ENCODE measurements at regions not wholly inside any gene's neighbourhood (a gene's known extent, or its start where the extent isn't known, plus 50 kb on each side); places are given as distances from the start of the nearest gene placed in this dataset.

DNA sequence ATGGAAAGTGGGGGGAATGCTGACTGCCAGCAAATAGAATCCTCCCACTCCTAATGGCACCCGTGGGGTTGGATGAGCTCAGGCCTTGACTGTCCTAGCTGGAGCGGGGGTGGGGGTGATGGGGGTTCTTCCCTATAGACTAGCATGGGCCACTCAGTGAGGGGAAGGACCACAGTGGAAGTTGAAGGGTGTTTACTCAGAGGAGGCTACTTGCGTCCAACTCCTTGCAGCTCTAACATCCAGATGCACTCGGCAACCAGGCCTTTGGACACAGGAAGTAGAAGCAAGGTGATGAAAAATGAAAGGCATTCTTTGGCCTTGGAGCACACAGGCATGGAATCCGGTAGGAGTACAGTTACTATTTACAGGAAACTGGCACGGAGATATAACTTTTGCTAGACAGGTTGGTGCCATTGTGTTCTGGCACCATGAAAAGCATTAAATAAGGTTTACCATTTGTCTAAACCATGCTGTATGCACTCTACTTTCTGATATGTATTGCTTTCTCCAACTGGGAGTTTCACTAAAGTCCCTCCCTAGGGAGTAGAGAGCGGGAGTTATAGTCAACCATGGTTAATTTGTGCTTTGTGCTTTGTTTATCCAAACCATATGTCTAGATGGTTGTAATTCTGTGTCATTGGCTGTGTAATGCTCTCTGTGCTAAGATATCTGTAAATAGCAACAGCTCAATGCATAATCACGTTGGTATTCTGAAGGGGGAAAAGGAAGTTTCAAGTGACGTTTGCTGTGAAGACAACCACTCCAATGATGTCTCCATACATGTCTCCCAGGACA is 125.3 kb downstream of the TSHZ3 start:
- Histone ChIP-seq H3K9ac (ENCODE audit: insufficient read depth, low read length) (peak overlapping the region; percentile 51), H3K9me3 (ENCODE audit: control insufficient read depth, insufficient read depth, low read depth, low read length) (no peaks in the 10 kb centered on the region), H3K27me3 (ENCODE audit: control insufficient read depth, insufficient read depth, low read length) (no peaks in the 10 kb centered on the region), H4K20me1 (ENCODE audit: control insufficient read depth, extremely low read depth, insufficient read depth, low read length) (no peaks in the 10 kb centered on the region), H3K27ac (ENCODE audit: insufficient read depth, low read length) (peak overlapping the region; percentile 97), H3K36me3 (ENCODE audit: control insufficient read depth, insufficient read depth, low read length) (no peaks in the 10 kb centered on the region), H3K79me2 (ENCODE audit: control insufficient read depth, insufficient read depth, low read length) (no peaks in the 10 kb centered on the region), H3K4me1 (ENCODE audit: control insufficient read depth, extremely low read depth, insufficient read depth, low read length) (peaks cover 18% of the 10 kb centered on the region), H2AFZ (ENCODE audit: low read length) (peak overlapping the region; percentile 55), H3K4me2 (ENCODE audit: extremely low read depth, insufficient read depth, low read length) (peak overlapping the region; percentile 65), H3K4me3 (replicated peaks in 1 of 4; ENCODE audit: control extremely low read depth in 1 of 4, insufficient read depth in 1 of 4, low read depth in 3 of 4, low read length in 4 of 4) (peak overlapping the region in 1 of 4 experiments; percentile 17)
- DNase-seq (ENCODE audit: low read depth in 2 of 2) = peak; percentile 92 to 95
- TF ChIP-seq, protein P1, sequence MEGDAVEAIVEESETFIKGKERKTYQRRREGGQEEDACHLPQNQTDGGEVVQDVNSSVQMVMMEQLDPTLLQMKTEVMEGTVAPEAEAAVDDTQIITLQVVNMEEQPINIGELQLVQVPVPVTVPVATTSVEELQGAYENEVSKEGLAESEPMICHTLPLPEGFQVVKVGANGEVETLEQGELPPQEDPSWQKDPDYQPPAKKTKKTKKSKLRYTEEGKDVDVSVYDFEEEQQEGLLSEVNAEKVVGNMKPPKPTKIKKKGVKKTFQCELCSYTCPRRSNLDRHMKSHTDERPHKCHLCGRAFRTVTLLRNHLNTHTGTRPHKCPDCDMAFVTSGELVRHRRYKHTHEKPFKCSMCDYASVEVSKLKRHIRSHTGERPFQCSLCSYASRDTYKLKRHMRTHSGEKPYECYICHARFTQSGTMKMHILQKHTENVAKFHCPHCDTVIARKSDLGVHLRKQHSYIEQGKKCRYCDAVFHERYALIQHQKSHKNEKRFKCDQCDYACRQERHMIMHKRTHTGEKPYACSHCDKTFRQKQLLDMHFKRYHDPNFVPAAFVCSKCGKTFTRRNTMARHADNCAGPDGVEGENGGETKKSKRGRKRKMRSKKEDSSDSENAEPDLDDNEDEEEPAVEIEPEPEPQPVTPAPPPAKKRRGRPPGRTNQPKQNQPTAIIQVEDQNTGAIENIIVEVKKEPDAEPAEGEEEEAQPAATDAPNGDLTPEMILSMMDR (conservative IDR thresholded peaks at IDR 0.05 in 1 of 2, IDR thresholded peaks at IDR 0.05 in 1 of 2; ENCODE audit: low read depth in 1 of 2, low read length in 2 of 2) = no peak
- TF ChIP-seq EZH2 (IDR thresholded peaks at IDR 0.05; ENCODE audit: low read length, missing control alignments) = no peak

GRCh38 chr19:31220540-31220939 is 128.7 kb downstream of the TSHZ3 start:
- no peak overlapping the region for H3K27ac ChIP-seq (ENCODE audit: insufficient read depth, low read length)
- no peak overlapping the region for H3K4me3 ChIP-seq (replicated peaks in 1 of 4; ENCODE audit: control extremely low read depth in 1 of 4, insufficient read depth in 1 of 4, low read depth in 3 of 4, low read length in 4 of 4)
- no peak overlapping the region for H3K9ac ChIP-seq (ENCODE audit: insufficient read depth, low read length)
- no peaks in the 10 kb centered on the region for H3K79me2 ChIP-seq (ENCODE audit: control insufficient read depth, insufficient read depth, low read length)
- H4K20me1 ChIP-seq (ENCODE audit: control insufficient read depth, extremely low read depth, insufficient read depth, low read length) = no peaks in the 10 kb centered on the region
- no peak overlapping the region for H3K4me2 ChIP-seq (ENCODE audit: extremely low read depth, insufficient read depth, low read length)
- peaks cover 18% of the 10 kb centered on the region for H3K4me1 ChIP-seq (ENCODE audit: control insufficient read depth, extremely low read depth, insufficient read depth, low read length)
- no peaks in the 10 kb centered on the region for H3K36me3 ChIP-seq (ENCODE audit: control insufficient read depth, insufficient read depth, low read length)
- DNase-seq (ENCODE audit: low read depth in 2 of 2) = no peak
- H3K9me3 ChIP-seq (ENCODE audit: control insufficient read depth, insufficient read depth, low read depth, low read length) = no peaks in the 10 kb centered on the region
- no peaks in the 10 kb centered on the region for H3K27me3 ChIP-seq (ENCODE audit: control insufficient read depth, insufficient read depth, low read length)
- no peak for TF ChIP-seq EZH2 (IDR thresholded peaks at IDR 0.05; ENCODE audit: low read length, missing control alignments)
- TF ChIP-seq, protein P1 (conservative IDR thresholded peaks at IDR 0.05 in 1 of 2, IDR thresholded peaks at IDR 0.05 in 1 of 2; ENCODE audit: low read depth in 1 of 2, low read length in 2 of 2) = no peak
- H2AFZ ChIP-seq (ENCODE audit: low read length) = no peak overlapping the region

GRCh38 chr19:31214997-31215396 is 134.2 kb downstream of the TSHZ3 start:
- no peak for TF ChIP-seq EZH2 (IDR thresholded peaks at IDR 0.05; ENCODE audit: low read length, missing control alignments)
- TF ChIP-seq, protein P1 (conservative IDR thresholded peaks at IDR 0.05 in 1 of 2, IDR thresholded peaks at IDR 0.05 in 1 of 2; ENCODE audit: low read depth in 1 of 2, low read length in 2 of 2) = no peak
- Histone ChIP-seq H3K27me3 (ENCODE audit: control insufficient read depth, insufficient read depth, low read length) (no peaks in the 10 kb centered on the region), H3K79me2 (ENCODE audit: control insufficient read depth, insufficient read depth, low read length) (no peaks in the 10 kb centered on the region), H3K4me3 (replicated peaks in 1 of 4; ENCODE audit: control extremely low read depth in 1 of 4, insufficient read depth in 1 of 4, low read depth in 3 of 4, low read length in 4 of 4) (no peak overlapping the region), H3K9ac (ENCODE audit: insufficient read depth, low read length) (no peak overlapping the region), H3K4me1 (ENCODE audit: control insufficient read depth, extremely low read depth, insufficient read depth, low read length) (peaks cover 8% of the 10 kb centered on the region), H3K9me3 (ENCODE audit: control insufficient read depth, insufficient read depth, low read depth, low read length) (no peaks in the 10 kb centered on the region), H3K27ac (ENCODE audit: insufficient read depth, low read length) (peak overlapping the region; percentile 90), H3K36me3 (ENCODE audit: control insufficient read depth, insufficient read depth, low read length) (no peaks in the 10 kb centered on the region), H2AFZ (ENCODE audit: low read length) (no peak overlapping the region), H3K4me2 (ENCODE audit: extremely low read depth, insufficient read depth, low read length) (no peak overlapping the region), H4K20me1 (ENCODE audit: control insufficient read depth, extremely low read depth, insufficient read depth, low read length) (no peaks in the 10 kb centered on the region)
- DNase-seq (ENCODE audit: low read depth in 2 of 2) = peak in 1 of 2 donors; percentile 49

All from fibroblast of lung (primary cell).